Left colon (tissue), 2 donors: ENCODE measurements at regions not wholly inside any gene's neighbourhood (a gene's known extent, or its start where the extent isn't known, plus 50 kb on each side); places are given as distances from the start of the nearest gene placed in this dataset.
"Not testable (repeated sequence)": the region's sequence is repeated elsewhere in the genome, so short reads cannot be mapped to it uniquely, and the experiment has no call there.

Experiments used
- ATAC-seq: fragments of 200-7000 bp; cut with Tn5 transposase; one replicate; pipeline ENCODE4 v1.9.1; 2020; ENCODE audit warnings: mild to moderate bottlenecking, moderate library complexity
- DNase-seq, 2 donors: peaks; one replicate each; pipeline ENCODE4 v3.0.0-alpha.2; 2020
- intact Hi-C, 2 donors: fragments of 100-400 bp; cut with DNase I in 1 of 2; cut with micrococcal nuclease in 1 of 2; formaldehyde crosslinking; loops; one replicate each; pipeline versions ENCODE4 v1.11.2 to v1.14.0; 2022; cut with DNase I, micrococcal nuclease
- donor health status: DM: no; HTN: no; CAD: no.
- donor health status: DM: yes; HTN: yes; CAD: no.

DNA sequence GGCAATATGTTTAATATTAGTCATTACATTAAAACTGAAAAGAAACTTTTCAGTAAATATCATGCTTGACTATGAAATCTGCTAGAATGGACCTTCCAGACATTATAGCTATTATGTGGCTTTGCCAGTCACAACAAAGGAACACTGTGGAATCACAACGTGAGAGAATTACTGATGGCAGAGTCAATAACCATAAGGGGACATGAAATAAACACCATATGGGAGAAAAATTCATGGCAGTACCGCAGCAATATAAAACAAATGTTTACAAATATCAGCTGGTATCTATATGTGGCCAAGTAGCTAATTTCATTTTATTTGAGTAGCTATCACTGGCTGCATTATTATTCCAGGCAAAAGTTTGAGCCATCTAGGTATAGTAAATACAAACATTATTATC lies 1818.6 kb downstream of the PCDH9 start:
- DNase-seq, result no peak
- ATAC-seq, result no peak
- intact Hi-C loops, result no loop called here

DNA sequence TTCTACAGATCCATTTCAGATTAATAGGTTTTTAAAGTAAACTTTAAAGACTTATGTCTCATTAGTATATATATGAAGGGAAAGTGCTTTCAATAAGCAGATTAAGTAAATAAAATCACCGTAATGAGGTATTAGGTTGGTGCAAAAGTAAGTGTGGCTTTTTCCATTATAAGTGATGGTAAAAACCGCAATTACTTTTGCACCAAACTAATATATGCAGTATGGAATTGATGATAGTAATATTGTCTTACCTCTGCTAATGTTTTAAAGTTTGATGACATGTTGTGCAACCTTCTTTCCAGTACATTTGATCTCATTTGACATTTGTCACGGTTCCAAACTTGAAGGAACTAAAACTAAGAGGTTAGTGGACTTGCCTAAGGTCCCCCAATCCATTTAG lies 1819.3 kb downstream of the PCDH9 start:
- intact Hi-C loops, result no loop called here
- DNase-seq (no peak), ATAC-seq (no peak)

DNA sequence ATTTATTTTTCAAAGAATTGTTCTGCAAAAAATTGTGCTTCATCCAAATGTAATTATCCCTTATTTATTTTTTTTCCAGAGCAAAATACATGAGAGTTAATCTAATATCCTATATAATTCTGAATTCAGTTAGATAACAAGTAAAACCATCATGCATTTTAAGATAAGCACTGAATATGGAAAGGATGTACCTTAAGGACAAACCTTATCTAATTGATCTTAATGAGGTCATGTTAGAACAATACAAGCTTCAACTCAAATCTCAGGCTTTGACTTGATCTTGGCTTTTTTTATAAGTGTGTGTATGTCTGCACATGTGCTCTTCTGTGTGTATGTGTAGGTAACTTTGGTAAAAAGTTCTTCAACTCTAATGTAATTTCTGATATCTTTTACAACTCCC lies 1828.8 kb downstream of the PCDH9 start:
- ATAC-seq (no peak), DNase-seq (no peak)
- intact Hi-C loops, result no loop called here

DNA sequence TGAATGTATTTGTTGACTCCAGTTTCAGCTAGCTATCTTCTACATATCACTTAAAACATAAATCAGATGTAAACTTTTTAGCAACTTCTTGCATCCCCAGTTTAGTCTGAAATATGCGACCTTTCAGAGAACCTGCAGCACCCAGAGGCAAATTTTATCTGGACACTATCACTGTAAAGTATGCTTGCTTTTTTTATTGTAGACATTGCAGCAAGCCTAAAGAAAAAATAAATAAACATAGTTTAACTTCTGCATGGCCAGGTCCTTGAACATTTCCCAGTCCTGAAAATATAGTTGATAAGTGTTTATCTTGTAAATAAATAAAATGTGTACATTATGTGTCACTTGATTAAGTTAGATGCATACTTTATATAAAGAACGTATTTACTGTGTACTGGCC lies 1829.4 kb downstream of the PCDH9 start:
- DNase-seq, result no peak
- intact Hi-C loops, result no loop called here
- ATAC-seq, result no peak

DNA sequence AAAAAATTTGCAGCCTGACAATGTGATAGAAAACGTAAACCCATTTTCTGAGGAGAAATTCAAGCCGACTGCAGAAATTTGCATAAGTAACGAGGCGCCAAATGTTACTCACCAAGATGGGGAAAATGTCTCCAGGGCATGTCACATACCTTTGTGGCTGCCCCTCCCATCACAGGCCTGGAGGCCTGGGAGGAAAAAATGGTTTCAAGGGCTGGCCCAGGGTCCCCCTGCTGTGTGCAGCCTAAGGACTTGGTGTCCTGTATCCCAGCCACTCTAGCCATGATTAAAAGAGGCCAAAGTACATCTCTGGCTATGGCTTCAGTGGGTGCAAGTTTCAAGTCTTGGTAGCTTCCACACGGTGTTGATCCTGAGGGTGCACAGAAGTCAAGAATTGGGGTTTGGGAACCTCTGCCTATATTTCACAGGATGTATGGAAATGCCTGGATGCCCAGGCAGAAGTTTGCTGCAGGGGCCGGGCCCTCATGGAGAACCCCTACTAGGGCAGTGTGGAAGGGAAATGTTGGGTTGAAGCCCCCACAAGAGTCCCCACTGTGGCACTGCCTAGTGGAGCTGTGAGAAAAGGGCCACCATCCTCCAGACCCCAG lies 1842.3 kb downstream of the PCDH9 start:
- no peak for DNase-seq
- ATAC-seq, result no peak
- intact Hi-C loops, result no loop called here

DNA sequence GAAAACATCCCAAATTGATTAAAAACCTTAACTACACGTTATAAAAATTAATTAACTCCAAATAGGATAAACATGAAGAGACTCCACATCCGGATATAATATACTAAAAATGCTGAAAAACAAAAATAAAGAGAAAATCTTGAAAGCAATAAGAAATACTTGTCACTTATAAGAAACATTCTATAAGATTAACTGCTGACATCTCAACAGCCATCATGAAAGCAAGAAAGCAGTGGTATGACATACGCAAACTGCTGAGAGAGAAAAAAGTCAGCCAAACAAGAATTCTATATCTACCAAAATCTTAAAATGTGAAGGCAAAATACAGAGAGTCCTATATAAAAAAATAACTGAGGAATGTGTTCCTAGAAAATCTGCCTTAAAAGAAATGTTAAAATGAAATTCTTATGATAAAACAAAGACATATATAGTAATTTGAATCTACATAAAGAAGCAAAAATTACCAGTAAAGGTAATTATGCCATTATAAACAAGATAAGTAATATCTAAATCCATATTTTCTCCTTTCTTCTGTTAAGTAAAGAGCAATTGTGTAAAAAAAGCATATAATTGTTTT lies 1851.1 kb downstream of the PCDH9 start:
- DNase-seq, result no peak
- ATAC-seq, result no peak
- intact Hi-C loops, result no loop called here

DNA sequence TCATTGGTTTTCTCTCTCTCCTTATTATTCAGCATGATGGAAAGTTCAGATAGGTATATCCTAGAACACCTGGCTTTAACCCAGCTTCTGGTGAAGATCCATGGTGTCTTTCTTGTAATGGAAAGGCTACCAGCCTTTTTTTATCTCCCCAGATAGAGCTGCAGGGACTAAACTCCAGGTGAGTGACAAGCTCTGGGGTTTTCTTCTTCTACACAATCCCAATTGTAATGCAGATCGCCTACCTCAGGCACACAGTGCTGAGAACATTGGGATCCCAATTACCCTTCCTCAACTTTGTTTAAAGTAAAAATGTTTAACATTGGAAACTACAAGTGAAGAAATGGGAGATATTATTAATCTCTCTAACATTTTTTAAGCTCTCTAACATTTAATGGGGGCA lies 1851.7 kb downstream of the PCDH9 start:
- DNase-seq, result no peak
- intact Hi-C loops, result no loop called here
- ATAC-seq, result no peak

DNA sequence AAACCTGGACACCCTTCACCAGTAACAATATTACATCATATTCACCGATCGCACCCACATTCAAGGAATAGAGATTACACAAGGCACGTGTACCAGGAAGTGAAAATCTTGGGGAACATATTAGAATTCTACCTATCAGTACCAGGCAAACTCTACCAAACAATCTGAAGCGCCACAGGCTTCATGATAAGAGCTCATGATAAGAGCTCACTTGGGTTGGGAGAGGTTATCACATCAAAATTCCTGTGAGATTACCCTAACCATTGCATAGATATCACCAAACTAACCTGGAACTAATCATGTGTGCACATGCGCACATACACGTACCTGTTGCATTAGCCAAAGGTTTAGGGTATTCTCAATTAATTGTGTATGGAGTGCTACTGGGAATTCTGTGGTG lies 1861.3 kb downstream of the PCDH9 start:
- DNase-seq (no peak), ATAC-seq (no peak)
- intact Hi-C loops, result no loop called here

DNA sequence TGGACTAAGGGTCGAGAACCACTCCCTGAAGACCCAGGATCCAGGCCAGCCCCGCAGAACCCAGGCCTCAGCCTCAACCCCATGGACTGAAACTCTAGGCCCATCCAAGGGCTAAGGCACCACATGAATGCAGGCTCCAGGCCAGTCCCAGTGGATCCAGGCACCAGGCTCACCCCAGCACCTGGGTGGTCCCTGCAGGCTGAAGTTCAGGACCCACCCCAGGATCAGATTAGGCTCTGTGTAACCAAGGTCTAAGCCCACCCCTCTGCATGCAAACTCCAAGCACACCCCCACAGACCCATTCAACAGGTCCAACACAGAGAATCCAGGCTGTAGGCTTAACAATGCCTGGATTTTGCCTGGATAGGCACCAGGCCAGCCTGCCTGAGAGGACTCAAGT lies 1876.2 kb downstream of the PCDH9 start:
- no peak for DNase-seq
- no peak for ATAC-seq
- intact Hi-C loops, result no loop called here

DNA sequence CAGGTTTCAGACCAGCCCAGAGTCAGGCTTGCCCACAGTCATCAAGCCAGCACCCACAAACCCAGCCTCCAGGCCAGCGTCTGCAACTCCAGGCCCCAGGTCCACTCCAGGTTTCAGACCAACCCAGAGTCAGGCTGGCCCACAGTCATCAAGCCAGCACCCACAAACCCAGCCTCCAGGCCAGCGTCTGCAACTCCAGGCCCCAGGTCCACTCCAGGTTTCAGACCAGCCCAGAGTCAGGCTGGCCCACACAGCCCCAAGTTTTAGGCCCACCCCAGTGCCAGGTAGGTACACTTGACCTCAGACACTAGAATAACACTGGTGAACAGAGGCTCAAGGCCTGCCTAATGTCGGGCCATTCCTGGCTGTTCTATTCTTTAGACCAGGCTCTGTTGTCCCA lies 1877.0 kb downstream of the PCDH9 start:
- DNase-seq, intact Hi-C loops, ATAC-seq: not testable (repeated sequence)

DNA sequence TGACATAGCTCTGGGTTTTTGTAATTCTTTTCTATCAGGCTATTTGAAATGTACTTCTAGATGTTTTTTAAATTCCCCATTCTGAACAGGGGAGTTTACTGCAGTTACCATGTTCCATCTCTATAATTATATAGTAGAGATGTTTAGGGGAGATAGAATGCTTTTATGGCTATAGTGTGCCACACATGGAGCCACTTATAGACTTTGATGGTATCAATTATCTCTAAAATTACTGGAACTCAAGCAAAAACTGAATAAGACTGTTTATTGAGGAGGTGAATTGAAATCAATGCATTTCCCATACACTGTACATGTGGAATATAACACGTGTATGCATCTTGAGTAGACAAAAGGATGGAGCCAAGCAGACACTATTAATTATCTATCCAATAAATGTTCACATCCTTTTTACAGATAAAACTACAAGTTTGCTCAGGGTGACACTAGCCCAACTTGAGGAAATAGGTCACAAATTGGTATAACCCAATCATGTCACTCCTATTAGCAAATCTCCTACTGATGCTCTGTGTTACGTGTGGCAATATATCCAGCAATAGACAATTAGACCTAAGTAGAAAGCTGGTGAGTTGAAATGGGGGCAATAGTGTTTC lies 1882.6 kb downstream of the PCDH9 start:
- intact Hi-C loops, result no loop called here
- no peak for DNase-seq
- no peak for ATAC-seq

DNA sequence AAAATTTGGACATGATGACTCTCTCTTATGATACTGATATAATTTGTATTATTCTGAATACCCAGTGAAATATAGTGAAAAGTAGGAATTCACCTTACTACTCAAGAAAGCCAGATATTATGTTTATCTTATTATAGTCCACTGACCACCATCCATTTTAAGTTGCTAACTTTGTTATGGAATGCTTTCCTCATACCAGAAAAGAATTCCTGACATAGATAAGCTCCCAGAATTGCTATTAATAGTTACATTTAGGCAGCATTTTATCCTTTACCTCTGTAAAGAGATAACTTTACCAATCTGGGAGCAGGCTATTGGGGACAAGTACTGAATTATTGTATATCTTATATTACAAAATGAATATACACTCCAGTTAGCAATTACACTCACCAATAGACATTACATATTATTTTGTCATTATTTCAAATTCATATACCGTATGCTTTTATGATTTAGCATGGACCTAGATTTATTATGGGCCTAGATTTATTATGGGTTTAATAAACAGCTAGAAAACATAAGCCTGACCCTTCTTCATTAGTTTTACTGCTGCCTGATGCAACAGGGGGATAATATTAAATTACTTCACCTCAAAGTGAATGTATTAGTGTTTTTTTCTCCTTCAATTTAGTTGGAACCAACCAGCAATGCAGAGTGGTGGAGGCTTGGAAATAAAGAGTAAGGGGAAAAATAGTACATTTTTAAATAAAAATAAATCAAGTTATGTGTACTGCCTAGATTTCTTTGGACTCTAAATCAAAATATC lies 1886.1 kb downstream of the PCDH9 start:
- intact Hi-C loops, result no loop called here
- DNase-seq (no peak), ATAC-seq (no peak)

DNA sequence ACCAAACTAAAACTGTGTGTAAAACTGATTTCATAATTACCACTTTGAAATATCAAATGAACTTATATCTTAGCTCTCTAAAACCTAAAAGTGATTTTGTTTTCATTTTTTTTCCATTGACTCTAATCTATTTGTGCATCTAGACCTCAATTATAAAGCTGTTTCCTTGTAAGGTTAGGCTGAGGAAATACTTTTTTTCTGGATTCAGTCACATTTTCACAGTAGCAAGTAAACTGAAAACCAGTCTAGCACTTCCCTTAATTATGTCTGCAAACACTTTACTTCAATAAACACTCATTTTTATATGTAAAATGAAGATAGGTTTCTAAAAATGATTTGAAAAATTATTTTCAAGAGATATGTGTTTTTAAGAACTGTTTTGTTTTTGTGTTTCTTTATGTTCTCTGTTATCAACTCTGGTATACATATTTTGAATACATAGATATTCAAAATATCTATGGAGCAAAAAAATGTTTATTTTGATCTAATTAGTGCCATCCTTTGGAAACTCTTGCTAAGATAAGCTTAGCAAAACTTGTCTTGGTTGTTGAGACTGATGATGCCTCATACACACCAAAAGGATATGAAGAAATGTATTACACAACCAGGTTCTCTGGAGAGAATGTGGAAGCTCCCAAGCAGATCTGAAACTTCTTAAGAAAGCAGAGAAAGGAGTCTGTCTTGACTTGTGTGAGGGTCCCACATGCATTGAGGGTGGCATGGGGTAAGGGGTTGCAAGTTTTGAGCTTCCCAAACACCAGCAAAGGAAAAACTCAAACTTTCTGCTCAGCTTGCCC lies 1887.4 kb downstream of the PCDH9 start:
- DNase-seq (no peak), ATAC-seq (no peak)
- intact Hi-C loops, result no loop called here

DNA sequence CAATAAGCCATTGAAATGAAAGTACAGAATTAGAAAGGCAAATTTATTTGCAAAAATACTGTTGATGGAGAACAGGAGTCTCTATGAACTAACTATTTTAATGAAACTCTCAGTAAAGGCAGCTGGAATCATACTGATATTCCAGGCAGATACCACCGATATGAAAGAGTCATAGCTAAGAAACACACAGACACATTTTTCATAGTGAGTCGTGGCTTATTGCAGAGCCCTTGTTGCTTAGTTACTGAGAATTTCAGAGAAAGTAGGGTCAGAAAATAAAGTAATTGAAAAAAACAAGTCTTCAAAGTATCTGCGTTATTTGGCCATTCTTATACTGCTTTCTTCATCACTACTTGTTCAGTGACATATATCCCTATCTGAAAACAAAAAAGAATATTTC lies 1890.9 kb downstream of the PCDH9 start:
- DNase-seq (no peak), ATAC-seq (no peak)
- intact Hi-C loops, result no loop called here

DNA sequence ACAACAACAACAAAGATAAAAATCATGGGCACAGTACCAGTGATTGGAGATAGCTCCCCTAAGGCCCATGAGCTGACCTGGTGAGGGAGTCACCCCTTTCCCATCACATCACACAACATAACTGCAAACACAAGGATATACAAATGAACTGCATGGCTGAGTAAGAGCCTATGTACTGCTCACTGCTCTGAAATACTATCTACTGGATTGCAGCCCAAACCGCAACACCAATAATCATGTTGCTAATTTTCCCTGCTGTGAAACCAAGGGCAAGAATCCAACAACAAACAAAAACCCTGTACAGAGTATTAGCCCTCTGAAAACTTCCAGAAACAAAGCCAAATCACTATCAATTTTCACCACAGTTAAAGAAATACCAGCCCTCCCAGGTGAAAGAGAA lies 1893.2 kb downstream of the PCDH9 start:
- ATAC-seq (no peak), DNase-seq (no peak)
- intact Hi-C loops, result no loop called here

DNA sequence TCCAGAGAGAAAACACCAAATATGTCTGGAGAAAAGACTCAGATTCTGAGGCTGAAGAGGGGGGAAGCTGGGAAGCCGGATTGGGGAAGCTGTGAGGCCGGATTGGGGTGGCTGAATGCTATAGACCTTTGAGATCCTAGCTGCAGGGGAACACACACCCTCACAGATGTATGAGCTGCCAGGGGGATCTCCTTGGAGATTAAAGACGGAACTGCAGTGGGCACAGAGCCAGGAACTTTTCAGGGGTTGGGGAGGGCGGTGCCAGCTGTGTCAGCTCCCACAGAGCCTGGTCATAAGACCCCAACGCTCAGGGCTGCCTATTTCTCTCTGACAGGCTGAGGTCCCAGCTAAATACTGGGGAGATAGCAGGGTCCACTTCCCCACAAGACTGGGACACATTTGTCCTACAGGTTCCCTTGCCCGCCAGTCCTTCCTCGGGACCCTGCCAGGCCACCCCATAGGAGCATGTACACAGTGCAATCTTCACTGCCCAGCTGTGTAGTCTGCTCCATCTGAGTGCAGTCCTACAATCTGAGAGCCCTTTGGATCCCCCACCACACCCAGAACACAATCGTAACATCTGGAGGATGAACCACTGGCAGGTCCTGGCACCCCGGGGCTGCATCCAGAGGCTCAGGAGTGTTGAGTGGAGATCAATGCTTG lies 1893.9 kb downstream of the PCDH9 start:
- DNase-seq, result no peak
- intact Hi-C loops, result no loop called here
- no peak for ATAC-seq

DNA sequence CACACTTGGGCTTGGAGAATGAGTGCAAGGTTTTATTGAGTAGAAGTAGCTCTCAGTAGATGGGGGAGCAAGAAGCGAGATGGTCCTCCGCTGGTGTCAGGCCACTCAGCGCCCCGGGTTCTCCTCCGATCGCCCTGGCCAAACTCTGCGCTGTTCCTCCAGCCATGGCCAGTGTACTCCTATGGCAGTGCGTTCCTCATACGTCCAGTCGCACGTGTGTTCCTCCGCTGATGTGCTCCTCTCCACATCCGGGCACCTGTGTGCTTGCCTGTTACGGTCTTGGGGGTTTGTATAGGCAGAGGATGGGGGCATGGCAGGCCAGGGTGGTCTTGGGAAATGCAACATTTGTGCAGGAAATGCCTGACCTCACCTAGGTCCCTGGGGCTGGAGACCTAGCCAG lies 1899.4 kb downstream of the PCDH9 start:
- DNase-seq, result no peak
- intact Hi-C loops, result no loop called here
- no peak for ATAC-seq

DNA sequence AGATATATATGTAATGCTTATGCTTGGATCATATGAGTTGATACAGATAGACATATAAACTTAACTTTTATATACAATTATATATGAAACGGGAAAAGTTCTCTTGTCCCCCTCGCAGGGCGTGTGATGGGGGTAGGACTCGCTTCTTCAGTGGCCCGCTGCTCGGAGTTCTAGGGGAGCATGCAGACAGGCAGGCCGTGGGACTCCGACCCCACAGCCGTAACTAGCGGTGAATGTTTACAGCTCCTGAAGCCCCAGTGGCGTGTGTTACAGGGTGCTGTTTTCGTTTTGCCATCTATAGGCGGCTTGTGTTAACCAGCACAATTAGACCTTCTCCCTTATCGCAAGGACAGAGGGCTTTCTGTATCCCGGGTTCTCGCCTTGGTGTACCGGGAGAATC lies 1899.8 kb downstream of the PCDH9 start:
- DNase-seq (no peak), ATAC-seq (no peak)
- intact Hi-C loops, result no loop called here

DNA sequence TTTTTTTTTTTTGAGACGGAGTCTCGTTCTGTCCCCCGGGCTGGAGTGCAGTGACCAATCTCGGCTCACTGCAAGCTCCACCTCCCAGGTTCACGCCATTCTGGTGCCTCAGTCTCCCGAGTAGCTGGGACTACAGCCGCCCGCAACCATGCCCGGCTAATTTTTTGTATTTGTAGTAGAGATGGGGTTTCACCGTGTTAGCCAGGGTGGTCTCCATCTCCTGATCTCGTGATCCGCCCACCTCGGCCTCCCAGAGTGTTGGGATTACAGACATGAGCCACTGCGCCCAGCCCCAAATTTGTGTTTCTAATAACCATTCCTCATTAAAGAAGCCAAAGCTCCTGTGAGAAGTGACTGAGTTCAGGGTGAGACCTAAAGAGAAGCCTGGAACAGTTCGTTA lies 1906.9 kb downstream of the PCDH9 start:
- ATAC-seq, DNase-seq, intact Hi-C loops: not testable (repeated sequence)
